HG02610 (cell line): ENCODE measurements at regions not wholly inside any gene's neighbourhood (a gene's known extent, or its start where the extent isn't known, plus 50 kb on each side); places are given as distances from the start of the nearest gene placed in this dataset.

Experiments
- ATAC-seq: cut with Tn5 transposase; IDR thresholded peaks from one replicate; pipeline ENCODE4 v1.9.1; 2021; ENCODE audit warnings: mild to moderate bottlenecking, moderate library complexity; ENCODE audit not compliant: unreplicated experiment

DNA sequence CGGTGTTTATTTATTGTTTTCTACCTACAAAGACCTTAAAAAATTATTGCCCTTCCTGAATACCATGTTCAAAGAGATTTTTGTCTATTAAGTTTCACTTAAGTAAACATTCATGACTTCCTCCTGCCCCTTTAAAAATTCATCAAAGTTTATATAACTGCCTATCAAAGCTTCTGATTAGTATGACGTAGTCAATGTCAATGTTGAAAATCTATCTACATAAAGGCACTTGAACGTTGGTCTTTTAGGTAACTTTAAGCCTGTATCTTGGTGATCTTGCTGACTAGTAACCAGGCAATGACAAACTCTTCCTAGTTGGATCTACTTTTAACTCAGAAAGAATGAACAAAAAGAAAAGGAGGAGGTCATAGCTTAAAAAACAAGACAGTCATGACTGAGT lies 97.2 kb downstream of the MAIP1 start:
- ATAC-seq = no peak

DNA sequence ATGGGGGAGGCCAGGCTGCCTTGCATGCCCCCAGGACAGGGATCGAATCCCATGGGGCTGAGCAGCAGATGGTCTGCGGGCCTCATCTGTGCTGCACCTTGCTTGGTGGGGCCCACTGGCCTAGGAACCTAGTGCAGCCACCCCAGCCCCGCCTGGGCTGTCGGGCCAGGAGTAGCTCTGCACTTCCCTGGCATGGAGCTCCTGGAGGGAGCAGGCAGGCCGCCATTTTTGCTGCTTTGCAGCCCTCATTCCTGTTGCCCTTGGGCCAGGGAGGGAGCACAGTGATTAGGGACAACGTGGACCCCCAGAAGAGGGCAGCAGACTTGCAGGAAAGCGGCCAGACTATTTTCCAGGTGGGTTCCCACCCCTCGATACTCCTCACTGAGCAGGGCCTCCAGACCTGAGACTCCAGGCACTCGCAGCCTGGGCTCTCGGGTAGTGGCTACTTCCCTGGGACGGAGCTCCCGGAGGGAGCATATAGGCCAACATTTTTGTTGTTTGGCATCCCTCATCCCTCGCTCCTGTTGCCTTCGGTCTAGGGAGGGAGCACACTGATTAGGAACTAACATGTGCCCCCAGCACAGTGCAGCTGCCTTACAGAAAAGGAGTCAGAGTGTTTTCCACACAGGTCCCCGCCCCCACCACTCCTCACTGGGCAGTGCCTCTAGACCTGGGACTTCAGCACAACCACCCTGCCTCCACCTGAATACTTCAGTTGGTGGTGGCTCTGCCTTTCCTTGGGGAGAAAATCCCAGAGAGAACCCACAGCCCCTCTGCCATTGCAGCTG lies 99.5 kb downstream of the MAIP1 start:
- ATAC-seq = no peak

DNA sequence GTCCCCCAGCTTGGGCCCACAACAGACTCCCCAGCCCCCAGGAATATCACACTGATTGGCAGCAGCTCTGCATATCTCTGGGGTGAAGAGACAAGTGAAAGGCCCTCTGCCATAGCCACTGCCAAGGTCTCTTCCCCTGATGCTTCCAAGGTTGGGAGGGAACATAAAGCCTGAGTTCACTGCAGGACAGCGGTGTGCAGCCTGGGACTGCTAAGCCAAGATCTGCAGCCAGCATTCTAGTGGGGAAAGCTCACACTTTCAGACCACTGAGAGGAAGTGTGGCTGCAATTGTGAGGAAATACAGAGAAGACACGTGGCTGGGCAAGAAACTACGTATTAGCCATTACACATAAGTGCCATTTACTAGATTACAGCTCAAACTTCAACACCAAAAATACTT lies 100.7 kb downstream of the MAIP1 start:
- no peak for ATAC-seq

DNA sequence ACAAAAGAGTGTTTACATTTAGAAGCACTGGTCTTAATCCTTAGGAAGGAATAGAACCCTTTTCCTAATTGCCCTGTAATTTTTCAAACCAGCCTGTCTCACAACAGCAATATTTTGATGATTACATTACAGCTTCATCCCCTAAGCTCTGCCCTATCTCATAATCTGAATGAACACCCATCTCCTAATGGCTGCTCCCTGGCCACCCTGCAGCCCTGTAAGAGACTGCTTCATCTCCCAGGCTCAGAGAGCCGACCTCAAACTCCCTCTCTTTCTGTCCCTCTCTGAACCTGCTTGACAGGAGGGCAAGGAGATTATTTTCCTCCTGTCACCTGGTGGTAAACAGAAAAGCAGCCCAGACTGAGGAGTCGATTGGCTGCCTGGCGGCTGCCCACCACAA lies 107.8 kb downstream of the MAIP1 start:
- no peak for ATAC-seq

DNA sequence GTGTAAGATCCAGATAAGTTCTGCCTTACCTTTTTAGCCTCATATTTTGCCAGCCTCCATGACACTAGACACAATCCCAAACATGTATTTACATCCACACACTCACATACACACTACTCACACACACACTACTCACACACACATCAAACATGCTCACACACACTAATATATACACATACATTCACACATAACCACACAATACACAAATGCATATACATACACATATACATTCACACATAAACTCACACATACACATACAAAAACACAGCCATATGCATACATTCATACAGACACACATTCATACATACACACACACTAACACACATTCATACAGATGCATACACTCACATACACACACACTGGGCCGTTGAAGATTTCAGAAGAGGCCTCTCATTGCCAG lies 109.5 kb downstream of the MAIP1 start:
- no peak for ATAC-seq

DNA sequence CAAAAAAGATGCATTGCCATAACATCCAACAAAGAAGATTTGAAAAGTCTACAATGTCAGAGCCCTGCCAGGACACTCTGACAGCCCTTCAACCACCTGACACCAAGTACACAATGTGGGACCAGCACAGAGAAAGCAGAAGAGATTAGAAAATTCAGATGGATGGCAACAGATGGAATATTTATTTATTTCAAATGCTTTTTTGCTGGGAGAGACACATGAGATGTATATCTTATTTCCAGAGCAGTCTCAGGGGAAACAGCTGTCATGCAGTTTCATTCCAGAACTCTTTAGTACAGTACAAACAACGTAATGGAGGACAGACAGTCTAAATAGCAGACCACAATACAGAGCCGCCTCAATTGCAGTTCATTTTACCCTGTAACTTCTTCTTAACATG lies 110.1 kb downstream of the MAIP1 start:
- ATAC-seq = no peak

DNA sequence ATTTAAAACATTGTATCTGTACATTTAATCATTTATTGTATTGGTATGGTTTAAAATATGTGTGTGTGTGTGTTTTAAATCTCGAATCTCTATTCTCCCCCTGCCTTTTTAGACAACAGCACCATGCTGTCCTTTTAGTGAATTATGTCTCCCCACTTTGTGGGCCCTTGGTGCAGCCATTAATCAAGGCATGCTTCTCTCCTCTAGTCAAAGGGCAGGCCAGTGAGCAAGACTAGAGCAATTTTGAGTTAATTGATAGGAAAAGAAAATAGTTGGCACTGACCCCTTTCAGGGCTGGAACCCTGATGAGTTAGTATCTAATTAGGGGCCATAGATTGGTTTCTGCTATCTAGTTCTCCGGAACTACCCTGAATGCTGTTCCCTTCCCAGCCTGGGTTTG lies 111.0 kb downstream of the MAIP1 start:
- ATAC-seq = no peak

DNA sequence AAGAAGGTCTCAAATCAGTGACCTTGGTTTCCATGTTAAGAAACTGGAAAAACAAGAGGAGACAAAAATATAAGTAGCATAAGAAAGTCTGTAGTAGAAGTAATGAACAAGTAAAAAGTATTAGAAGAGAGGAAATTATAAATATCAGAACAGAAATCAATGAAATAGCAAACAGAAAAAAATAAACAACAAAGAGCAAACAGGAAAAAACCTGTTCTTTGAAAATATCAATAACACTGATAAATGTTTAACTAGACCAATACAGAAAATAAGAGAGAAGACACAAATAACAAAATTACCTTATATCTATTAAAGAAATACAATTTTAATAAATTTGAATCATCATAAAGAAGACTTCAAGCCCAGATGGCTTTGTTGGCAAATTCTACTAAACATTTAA lies 113.3 kb downstream of the MAIP1 start:
- no peak for ATAC-seq

DNA sequence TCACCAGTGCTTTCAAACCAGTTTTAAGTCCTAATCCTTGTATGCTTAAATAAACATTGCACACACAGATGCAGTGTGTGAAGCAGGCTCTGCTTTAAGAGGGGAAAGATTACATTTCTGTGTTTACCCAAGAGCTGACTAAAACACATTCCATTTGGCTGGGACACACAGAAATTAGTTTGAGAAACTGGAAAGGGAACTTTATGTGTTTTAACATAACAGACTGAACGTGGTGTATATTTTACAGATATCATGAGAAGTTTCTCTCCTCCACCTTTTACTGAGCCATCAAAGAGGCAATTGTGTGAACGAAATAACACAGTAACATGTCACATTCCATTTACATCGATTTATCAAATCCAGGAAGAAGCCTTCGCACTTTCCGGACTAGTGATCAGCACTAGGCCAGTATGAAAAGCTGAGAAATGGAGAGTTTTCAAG lies 121.8 kb downstream of the MAIP1 start:
- ATAC-seq = no peak

DNA sequence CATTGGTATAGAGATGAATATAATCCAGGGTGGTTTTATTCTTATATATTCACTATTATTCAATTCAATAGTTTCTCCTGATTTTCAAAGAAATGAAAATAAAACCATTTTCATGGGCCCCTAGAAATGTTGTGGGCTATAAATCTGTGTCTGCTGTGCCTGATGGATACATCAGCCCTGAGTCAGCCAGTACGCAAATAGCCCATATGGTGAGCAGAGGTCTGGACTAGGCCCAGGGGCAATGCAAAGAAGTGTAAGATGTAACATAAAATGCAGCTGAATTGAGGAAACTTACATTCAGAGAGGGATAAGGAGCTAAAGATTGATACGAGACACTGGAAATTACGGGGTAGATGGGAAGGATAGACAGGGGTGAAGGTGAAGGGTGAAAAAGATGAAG lies 122.5 kb downstream of the MAIP1 start:
- ATAC-seq = no peak

DNA sequence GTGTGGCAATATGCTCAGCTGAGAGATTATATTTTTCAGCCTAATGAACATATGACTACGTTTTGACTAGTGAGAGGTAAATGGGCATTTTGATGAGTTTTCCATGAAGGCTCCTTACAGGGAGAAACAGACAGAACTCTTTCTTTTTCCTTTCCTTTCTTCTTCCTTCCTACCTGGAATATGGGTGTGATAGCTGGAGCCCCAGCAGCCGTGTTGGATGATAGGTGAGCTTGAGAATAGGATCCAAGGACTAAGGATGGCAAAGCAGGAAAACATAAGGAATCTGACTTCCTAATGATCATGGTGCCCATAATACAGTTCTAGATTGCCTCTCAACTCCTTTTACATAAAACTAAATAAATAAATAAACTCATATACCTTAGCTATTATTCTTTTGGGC lies 124.0 kb downstream of the MAIP1 start:
- ATAC-seq = no peak

DNA sequence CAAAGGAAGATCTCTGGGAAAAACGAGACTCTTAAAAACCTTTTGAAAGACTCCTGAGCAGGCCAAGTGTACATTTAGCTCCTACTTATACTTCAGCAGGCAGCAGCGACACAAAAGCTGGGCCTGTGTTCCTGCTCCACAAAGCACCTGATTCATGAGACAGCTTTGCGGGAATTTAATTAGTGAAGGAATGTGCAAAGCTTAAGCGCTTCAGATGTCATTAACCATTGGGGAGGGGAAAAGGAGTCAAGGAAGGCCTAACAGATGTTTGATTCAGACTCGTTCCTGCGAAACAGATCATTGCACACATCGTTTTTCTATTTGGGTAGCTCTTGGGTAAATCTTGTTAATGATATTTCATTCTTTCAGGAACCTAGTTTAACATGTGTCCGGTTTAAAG lies 125.9 kb downstream of the MAIP1 start:
- ATAC-seq = no peak

DNA sequence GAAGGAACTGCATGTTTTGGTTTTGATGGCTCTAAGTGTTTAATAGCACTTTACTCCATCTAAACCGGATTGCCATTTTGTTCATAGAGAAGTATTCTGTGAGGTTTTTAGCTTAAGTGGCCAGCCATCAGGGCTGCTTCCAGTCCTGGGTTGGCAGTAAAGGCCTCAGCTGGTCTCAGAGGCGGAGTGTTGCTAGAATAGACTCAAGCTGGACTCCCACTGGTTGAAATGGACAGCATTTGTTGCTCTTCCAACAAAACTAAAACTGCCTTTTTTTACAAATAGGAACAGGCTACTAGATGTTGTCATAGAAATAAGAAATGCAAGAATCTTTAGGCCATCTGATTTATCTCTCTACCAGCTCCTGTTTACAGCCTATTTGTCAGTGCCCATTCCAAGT lies 126.4 kb downstream of the MAIP1 start:
- no peak for ATAC-seq

DNA sequence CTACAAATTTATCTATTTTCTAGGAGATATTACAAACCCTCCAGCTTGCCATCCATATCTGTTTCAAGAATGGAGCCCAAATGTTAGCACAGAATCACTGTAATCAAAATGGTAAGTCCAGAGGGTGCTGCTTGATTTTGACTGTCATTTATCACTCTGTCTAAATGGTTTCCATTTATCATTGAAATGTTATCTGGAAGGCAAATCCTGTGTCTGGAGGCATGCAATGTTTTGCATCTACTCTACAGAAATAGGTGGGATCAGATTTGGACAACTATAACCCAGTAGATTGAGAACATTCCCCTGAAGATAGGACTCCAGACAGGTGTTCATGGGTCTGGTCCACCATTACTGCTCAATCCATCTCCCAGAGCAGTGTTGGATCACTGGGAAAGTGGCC lies 128.7 kb downstream of the MAIP1 start:
- no peak for ATAC-seq

DNA sequence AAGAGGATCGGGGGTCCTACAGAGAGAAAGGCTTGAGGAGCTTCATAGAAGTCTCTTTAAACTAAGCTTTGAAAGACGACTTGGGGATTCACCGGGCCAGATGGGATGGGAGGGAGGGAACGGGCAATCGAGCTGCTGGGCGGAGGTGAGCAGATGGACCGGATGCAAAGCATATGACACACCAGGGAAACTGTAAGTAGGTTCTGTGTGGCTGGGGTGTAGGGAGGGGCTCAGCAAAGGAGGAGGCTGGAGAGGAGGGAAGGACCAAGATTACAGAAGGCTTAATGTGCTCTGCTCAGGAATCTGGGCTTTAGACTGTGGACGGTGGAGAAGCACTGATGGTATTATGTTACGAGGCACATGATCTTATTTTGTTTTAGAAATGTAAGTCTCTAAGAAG lies 131.5 kb downstream of the MAIP1 start:
- no peak for ATAC-seq

DNA sequence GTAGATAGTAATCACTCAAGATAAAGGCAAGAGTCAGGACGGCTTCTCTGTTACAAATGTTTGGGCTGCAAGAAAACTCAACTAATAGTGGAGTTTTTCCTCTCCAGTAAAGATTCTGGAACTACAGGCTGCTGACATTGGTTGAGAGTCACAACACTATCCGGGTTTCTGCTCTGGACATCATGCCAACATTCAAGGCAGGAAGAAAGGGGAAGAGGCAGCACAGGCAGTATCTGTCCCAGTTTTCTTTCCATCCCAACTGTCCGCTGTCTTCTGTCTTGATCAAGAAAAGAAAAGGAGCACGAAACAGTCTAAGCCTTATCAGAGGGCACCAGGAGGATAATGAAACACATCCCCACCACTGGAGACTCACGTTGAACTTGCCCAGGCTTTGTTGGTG lies 132.1 kb downstream of the MAIP1 start:
- ATAC-seq = no peak

DNA sequence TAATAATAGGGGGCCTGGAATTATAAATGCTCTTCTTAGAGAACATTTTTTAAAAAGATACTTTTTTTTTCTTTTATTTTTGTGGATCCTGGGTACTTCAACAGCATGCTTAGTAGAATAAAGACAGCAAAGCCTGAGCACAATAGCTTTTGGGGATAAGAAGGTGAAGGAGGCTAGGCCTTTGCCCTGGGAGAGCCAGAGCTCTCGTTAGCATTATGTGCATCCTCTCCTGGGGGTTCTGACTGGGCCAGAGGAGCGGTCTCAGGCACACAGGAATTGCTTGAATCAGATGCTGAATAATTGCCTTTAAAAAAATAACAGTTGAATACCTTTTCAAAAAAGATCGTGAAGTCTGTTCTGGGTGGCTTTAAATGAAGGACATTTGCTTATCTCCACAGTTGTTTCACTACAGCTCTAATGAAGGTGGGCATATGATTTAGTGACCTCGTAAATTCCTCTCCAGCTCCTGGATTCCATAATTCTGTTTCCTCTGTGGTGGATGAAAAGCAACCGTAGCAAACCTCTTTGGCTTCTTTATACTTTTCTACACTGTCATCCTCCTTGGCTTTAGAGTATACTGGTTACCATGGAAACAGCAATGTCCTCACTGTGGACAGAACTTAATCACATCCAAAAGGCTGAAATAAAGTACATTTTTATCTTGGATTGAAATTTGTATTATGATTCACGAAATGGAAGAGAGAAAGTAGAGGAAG lies 133.8 kb downstream of the MAIP1 start:
- no peak for ATAC-seq

DNA sequence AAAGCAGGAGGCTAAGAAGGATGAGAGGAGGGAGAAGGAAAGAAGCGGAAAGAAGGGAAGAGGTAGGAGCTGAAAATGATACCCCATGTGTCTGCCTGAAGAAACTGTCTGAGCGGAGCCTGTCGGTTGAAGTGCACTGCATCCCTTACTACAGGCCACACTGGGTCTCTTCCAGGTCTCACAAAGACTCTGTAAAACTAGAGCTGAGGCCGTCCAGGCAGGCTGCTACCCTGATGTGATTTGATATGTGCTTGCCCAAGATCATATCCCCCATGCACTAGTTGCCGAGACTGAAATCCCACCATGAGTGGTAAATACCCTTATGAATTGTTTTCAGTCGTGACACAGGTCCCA lies 134.4 kb downstream of the MAIP1 start:
- no peak for ATAC-seq

DNA sequence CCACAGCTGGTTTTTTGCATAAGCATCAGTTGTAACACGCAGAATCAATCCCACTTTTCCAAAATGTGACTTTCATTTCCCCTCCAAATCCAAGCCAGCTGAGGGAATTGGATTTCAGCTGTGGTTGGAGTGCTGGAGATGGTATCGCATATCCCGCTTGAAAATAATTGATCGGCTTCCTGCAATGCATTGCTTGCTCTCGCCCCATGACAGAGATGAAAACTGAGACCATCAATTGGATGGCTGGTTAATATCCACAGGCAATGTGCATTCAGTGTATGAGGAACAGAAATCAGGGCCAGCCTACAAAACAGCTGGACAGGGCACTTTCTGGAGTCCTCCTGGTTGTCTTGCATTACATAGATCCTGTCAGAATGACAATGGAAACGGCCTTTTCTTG lies 135.3 kb downstream of the MAIP1 start:
- no peak for ATAC-seq

DNA sequence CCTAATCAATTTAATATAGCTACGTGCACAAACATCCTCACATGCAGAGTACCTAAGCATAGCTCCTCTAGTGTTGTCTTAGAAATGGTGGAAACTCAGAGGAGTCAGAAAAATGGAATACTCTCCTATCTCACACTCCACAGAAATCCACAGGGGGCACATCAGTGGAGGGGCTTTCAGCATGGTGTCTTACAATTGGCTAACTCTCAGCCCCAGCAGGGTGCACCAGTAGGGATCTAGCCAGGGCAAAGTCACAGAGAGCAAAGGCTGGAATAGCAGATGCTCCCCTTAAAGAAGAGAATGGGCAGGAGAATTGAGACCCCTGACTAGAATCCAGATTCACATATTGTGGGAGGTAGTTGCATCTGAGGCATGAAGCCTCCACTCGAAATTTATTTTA lies 135.7 kb downstream of the MAIP1 start:
- no peak for ATAC-seq

DNA sequence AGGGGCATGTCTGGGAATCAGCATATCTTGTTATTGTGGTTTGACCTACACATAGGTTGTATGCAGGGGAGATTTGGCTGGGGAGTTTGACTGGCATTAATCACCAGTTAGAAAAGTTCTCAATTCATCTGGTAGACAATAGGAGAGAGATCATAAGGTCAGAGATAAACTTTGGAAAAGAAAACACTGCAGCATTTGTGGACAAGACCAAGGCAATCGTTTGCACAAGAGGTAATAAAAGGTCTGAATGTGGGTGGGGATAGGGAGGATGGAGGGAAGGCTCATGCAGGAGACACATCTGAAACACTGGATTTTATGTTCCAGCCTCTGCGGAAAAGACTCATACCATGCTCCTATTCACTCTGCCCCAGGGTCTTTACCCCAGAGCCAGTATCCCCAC lies 136.9 kb downstream of the MAIP1 start:
- ATAC-seq = no peak

DNA sequence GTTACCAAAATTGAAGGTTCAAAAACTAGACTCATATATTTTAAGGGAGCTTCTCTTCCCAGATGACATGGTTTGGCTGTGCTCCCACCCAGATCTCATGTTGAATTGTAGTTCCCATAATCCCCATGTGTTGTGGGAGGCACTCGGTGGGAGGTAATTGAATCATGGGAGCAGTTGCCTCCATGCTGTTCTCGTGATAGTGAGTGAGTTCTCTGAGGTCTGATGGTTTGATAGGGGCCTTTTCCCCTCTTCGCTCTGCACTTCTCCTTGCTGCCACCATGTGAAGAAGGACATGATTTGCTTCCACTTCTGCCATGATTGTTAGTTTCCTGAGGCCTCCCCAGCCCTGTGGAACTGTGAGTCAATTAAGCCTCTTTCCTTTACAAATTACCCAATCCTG lies 140.1 kb downstream of the MAIP1 start:
- ATAC-seq = no peak

DNA sequence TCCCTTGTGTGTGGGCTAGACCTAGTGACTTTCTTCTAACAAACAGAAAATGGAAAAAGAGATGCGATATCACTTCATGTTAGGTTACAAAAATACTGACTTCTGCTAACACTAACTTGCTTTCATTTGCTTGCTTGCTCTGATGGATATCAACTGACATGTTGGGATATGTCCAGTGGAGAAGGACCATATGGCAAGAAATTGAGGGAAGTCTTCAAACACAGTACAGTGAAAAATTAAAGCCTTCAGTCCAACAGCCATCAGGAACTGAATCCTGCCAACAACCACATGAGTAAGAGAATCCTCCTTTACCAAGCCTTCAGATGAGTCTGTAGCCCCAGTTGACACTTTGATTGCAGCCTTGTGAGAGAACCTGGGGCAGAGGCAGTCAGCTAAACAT lies 143.9 kb downstream of the MAIP1 start:
- no peak for ATAC-seq
